HEK293 (cell line): ENCODE measurements at regions not wholly inside any gene's neighbourhood (a gene's known extent, or its start where the extent isn't known, plus 50 kb on each side); places are given as distances from the start of the nearest gene placed in this dataset.

Experiments
- CTCF ChIA-PET: fragments of 350-600 bp; formaldehyde crosslinking; extraction: SDS; loops from one replicate; lab custom pipeline; 2021; ENCODE audit warnings: antibody characterized with exemption; lab: Yijun Ruan, JAX
- POLR2A ChIA-PET: fragments of 300-600 bp; formaldehyde crosslinking; extraction: SDS; loops from one replicate; lab custom pipeline; 2020; ENCODE audit warnings: antibody characterized with exemption, inconsistent platforms; lab: Yijun Ruan, JAX
- H3K27ac ChIP-seq: fragments of 200-500 bp; sonication (Bioruptor generic); 2 replicates; pipeline ENCODE4 v1.5.1; 2014; ENCODE audit warnings: low read depth, low read length, control low read depth, inconsistent platforms; ENCODE audit errors: extremely low read depth
- H3K36me3 ChIP-seq, 2 experiments: fragments of 200-500 bp in 1 of 2; sonication (Bioruptor generic) in 1 of 2; 1 replicate in 1 of 2; 2 replicates in 1 of 2; pipeline ENCODE4 v1.5.1; 2014 to 2017; ENCODE audit warnings: inconsistent platforms in 2 of 2, low read length in 2 of 2; ENCODE audit not compliant: control insufficient read depth in 2 of 2, insufficient read depth in 1 of 2
- H3K4me1 ChIP-seq: fragments of 200-500 bp; sonication (Bioruptor generic); 2 replicates; pipeline ENCODE4 v1.5.1; 2014; ENCODE audit warnings: mild to moderate bottlenecking, low read length, inconsistent platforms; ENCODE audit not compliant: control insufficient read depth, insufficient read depth
- H3K4me3 ChIP-seq: 2 replicates; pipeline ENCODE4 v1.5.1; 2011; ENCODE audit warnings: low read depth, mild to moderate bottlenecking, control low read depth, low read length, moderate library complexity
- H3K9me3 ChIP-seq: fragments of 200-500 bp; sonication (Bioruptor generic); 2 replicates; pipeline ENCODE4 v1.5.1; 2014; ENCODE audit warnings: low read depth, low read length, inconsistent platforms; ENCODE audit not compliant: control insufficient read depth, insufficient read depth
- ELK4 ChIP-seq: IDR thresholded peaks from 2 replicates; pipeline ENCODE4 v1.6.1; 2011; ENCODE audit warnings: mild to moderate bottlenecking, low read depth, low read length, borderline replicate concordance
- IKZF3 ChIP-seq: fragments of 450-650 bp; IDR thresholded peaks from 2 replicates; pipeline ENCODE4 v1.5.0; 2018; ENCODE audit warnings: missing biosample characterization, mild to moderate bottlenecking, missing genetic modification characterization, moderate library complexity
- YY1 ChIP-seq: fragments of 450-650 bp; formaldehyde crosslinking; IDR thresholded peaks from 2 replicates; pipeline ENCODE4 v1.5.1; 2018; ENCODE audit warnings: missing biosample characterization, missing genetic modification characterization
- YY2 ChIP-seq: fragments of 450-650 bp; formaldehyde crosslinking; IDR thresholded peaks from 2 replicates; pipeline ENCODE4 v1.5.1; 2016; ENCODE audit warnings: missing biosample characterization, missing genetic modification characterization
- ZBTB1 ChIP-seq: fragments of 450-650 bp; formaldehyde crosslinking; IDR thresholded peaks from 2 replicates; pipeline ENCODE4 v1.5.1; 2016; ENCODE audit warnings: missing biosample characterization, missing genetic modification characterization
- ZBTB11 ChIP-seq: fragments of 450-650 bp; formaldehyde crosslinking; conservative IDR thresholded peaks from 2 replicates; pipeline ENCODE4 v1.5.1; 2016; ENCODE audit warnings: low read depth, missing biosample characterization, missing genetic modification characterization
- ZFP41 ChIP-seq: fragments of 450-650 bp; formaldehyde crosslinking; IDR thresholded peaks from 2 replicates; pipeline ENCODE4 v1.5.1; 2016; ENCODE audit warnings: missing biosample characterization, missing genetic modification characterization, borderline replicate concordance
- ZNF157 ChIP-seq: fragments of 450-650 bp; formaldehyde crosslinking; IDR thresholded peaks from 2 replicates; pipeline ENCODE4 v1.5.1; 2016; ENCODE audit warnings: missing biosample characterization, missing genetic modification characterization
- ZNF311 ChIP-seq: fragments of 450-650 bp; formaldehyde crosslinking; IDR thresholded peaks from 2 replicates; pipeline ENCODE4 v1.5.1; 2017; ENCODE audit warnings: missing biosample characterization, missing genetic modification characterization, borderline replicate concordance
- ZNF324 ChIP-seq: fragments of 450-650 bp; formaldehyde crosslinking; IDR thresholded peaks from 2 replicates; pipeline ENCODE4 v1.5.1; 2016; ENCODE audit warnings: missing biosample characterization, missing genetic modification characterization
- ZNF785 ChIP-seq: fragments of 450-650 bp; formaldehyde crosslinking; IDR thresholded peaks from 2 replicates; pipeline ENCODE4 v1.5.1; 2016; ENCODE audit warnings: missing biosample characterization, missing genetic modification characterization
- TF ChIP-seq, protein P1 (sequence below): fragments of 450-650 bp; formaldehyde crosslinking; IDR thresholded peaks from 2 replicates; pipeline ENCODE4 v1.5.1; 2016; ENCODE audit warnings: missing biosample characterization, missing genetic modification characterization

DNA sequence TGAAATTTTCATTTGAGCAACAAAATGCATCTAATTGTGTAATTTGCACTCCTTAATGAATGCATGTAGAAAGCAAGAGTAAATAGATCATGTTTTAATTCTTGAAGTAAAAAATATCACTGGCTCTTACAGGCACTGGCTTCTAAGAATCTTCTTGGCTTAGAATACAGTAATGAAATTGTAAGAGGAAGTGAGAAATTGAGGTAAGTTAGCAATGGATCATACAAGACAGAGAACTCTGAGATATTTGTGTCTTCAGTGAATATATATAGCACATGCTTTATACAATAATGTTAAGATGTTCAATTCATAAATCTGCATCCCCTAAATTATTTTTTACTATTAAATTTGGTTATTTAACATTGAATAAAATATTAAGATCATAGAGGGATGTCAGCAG, 465.0 kb downstream of the CNTN3 start:
- no peaks in the 10 kb centered on the region for H3K9me3 ChIP-seq
- TF ChIP-seq ZNF157 (tag by site-specific recombination) (no peak), ZFP41 (tag by site-specific recombination) (no peak), ZBTB11 (tag by site-specific recombination) (no peak), YY1 (tag by site-specific recombination) (no peak)
- TF ChIP-seq, protein P1, sequence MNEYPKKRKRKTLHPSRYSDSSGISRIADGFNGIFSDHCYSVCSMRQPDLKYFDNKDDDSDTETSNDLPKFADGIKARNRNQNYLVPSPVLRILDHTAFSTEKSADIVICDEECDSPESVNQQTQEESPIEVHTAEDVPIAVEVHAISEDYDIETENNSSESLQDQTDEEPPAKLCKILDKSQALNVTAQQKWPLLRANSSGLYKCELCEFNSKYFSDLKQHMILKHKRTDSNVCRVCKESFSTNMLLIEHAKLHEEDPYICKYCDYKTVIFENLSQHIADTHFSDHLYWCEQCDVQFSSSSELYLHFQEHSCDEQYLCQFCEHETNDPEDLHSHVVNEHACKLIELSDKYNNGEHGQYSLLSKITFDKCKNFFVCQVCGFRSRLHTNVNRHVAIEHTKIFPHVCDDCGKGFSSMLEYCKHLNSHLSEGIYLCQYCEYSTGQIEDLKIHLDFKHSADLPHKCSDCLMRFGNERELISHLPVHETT (tag by site-specific recombination) = no peak
- CTCF ChIA-PET = no interaction called here
- no peak overlapping the region for H3K27ac ChIP-seq
- no peaks in the 10 kb centered on the region for H3K36me3 ChIP-seq
- H3K4me3 ChIP-seq = no peak overlapping the region
- no peaks in the 10 kb centered on the region for H3K4me1 ChIP-seq
- POLR2A ChIA-PET = no interaction called here

DNA sequence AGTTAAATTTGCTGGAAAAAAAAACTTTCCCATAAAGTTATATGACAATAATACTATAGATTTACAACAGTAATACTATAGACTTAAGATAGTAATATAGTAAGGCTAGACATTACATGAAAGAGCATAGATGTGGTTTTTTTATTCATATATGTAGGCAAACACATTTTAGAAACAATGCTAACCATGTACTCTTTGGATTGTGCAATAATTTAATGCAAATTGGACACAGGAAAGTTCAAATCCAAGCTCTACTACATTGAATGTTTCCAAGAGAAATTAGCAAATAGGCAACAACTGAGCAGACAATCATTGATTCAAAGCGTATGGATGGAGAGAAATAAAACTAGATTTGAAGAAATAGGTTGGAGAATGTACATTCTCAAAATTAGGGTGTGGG, 469.2 kb downstream of the CNTN3 start:
- ChIA-PET CTCF (no interaction called here), POLR2A (no interaction called here)
- no peak for TF ChIP-seq IKZF3 (tag by site-specific recombination)
- Histone ChIP-seq H3K4me1 (no peaks in the 10 kb centered on the region), H3K27ac (no peak overlapping the region), H3K36me3 (no peaks in the 10 kb centered on the region), H3K9me3 (no peaks in the 10 kb centered on the region), H3K4me3 (no peak overlapping the region)

DNA sequence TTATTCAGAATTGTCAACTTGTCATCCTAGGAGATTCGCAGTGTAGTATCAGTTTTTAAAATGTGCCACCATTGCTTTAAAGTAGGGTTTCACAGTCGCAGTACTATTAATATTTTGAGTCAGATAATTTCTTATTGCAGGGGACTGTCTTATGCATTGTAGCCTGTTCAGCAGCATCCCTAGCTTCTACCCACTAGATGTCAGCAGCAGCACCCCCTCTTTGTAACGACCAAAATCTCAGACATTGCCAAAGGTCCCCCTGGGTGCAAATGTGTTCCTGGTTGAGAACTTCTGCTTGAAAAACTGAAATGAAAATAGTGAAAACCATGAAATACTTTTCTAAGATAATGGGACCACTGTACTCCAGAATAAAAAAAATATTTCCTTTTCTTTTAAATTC, 474.8 kb downstream of the CNTN3 start:
- CTCF ChIA-PET = no interaction called here
- H3K4me1 ChIP-seq = no peaks in the 10 kb centered on the region
- POLR2A ChIA-PET = no interaction called here
- H3K36me3 ChIP-seq = no peaks in the 10 kb centered on the region
- no peak for TF ChIP-seq ZNF311 (tag by site-specific recombination)
- no peak for TF ChIP-seq YY2 (tag by site-specific recombination)
- TF ChIP-seq ZBTB1 = no peak
- no peak for TF ChIP-seq ZNF785 (tag by site-specific recombination)
- TF ChIP-seq, all 188 proteins: peak for 0
- no peak overlapping the region for H3K27ac ChIP-seq
- H3K4me3 ChIP-seq = no peak overlapping the region
- H3K9me3 ChIP-seq = no peaks in the 10 kb centered on the region

GRCh38 chr3:74137790-74138189, 476.7 kb downstream of the CNTN3 start:
- Histone ChIP-seq H3K27ac (no peak overlapping the region), H3K4me3 (no peak overlapping the region), H3K4me1 (no peaks in the 10 kb centered on the region), H3K36me3 (no peaks in the 10 kb centered on the region), H3K9me3 (no peaks in the 10 kb centered on the region)
- POLR2A ChIA-PET = no interaction called here
- no peak for TF ChIP-seq ELK4
- no peak for TF ChIP-seq ZNF324 (tag by site-specific recombination)
- CTCF ChIA-PET = no interaction called here
